Keratinocyte (primary cell): ENCODE measurements at regions not wholly inside any gene's neighbourhood (a gene's known extent, or its start where the extent isn't known, plus 50 kb on each side); places are given as distances from the start of the nearest gene placed in this dataset.

Experiments
- DNase-seq: peaks from one replicate; pipeline ENCODE4 v3.0.0-alpha.2; 2011; ENCODE audit warnings: low read depth, missing footprints, low spot score
- FAIRE-seq: peaks from 2 replicates; lab custom pipeline; 2011; peaks lifted over from hg19 to GRCh38; lab: Jason Lieb, UNC
- H2AFZ ChIP-seq: 2 replicates; pipeline ENCODE4 v1.6.0; 2012; ENCODE audit warnings: low read length, control low read depth, inconsistent platforms; ENCODE audit not compliant: control insufficient read depth
- H3K27ac ChIP-seq: 2 replicates; pipeline ENCODE4 v1.5.1; 2011; ENCODE audit warnings: low read length; ENCODE audit not compliant: control insufficient read depth, insufficient read depth
- H3K27me3 ChIP-seq: 3 replicates; pipeline ENCODE4 v1.6.0; 2011; ENCODE audit warnings: low read length; ENCODE audit not compliant: control insufficient read depth, insufficient read depth; ENCODE audit errors: extremely low read depth
- H3K36me3 ChIP-seq, 2 experiments: 2 replicates in 1 of 2; 3 replicates in 1 of 2; pipeline ENCODE4 v1.5.1; 2011; ENCODE audit warnings: low read length in 2 of 2, mild to moderate bottlenecking in 1 of 2; ENCODE audit not compliant: control insufficient read depth in 2 of 2, insufficient read depth in 2 of 2; ENCODE audit errors: extremely low read depth in 1 of 2
- H3K4me1 ChIP-seq: 3 replicates; pipeline ENCODE4 v1.5.1; 2011; ENCODE audit warnings: low read length; ENCODE audit not compliant: control insufficient read depth, insufficient read depth; ENCODE audit errors: extremely low read depth
- H3K4me2 ChIP-seq: 3 replicates; pipeline ENCODE4 v1.6.0; 2011; ENCODE audit warnings: low read depth, low read length; ENCODE audit not compliant: control insufficient read depth, insufficient read depth; ENCODE audit errors: extremely low read depth
- H3K4me3 ChIP-seq, 3 experiments: fragments of 200-600 bp in 1 of 3; sonication (generic) in 1 of 3; 2 replicates in 2 of 3; 3 replicates in 1 of 3; pipeline ENCODE4 v1.5.1; 2011 to 2016; ENCODE audit warnings: low read length in 3 of 3, mild to moderate bottlenecking in 3 of 3, control low read depth in 2 of 3, inconsistent platforms in 1 of 3, low read depth in 1 of 3, mixed read lengths in 1 of 3, mixed run types in 1 of 3, moderate library complexity in 1 of 3; ENCODE audit not compliant: control insufficient read depth in 2 of 3, insufficient read depth in 2 of 3; ENCODE audit errors: extremely low read depth in 1 of 3
- H3K79me2 ChIP-seq: 2 replicates; pipeline ENCODE4 v1.6.0; 2012; ENCODE audit warnings: low read length; ENCODE audit not compliant: control insufficient read depth, insufficient read depth
- H3K9ac ChIP-seq: 3 replicates; pipeline ENCODE4 v1.6.0; 2011; ENCODE audit warnings: low read length; ENCODE audit not compliant: control insufficient read depth, insufficient read depth; ENCODE audit errors: extremely low read depth
- H3K9me1 ChIP-seq: 3 replicates; pipeline ENCODE4 v1.6.0; 2011; ENCODE audit warnings: low read length; ENCODE audit not compliant: control insufficient read depth, insufficient read depth; ENCODE audit errors: extremely low read depth
- H3K9me3 ChIP-seq: 2 replicates; pipeline ENCODE4 v1.5.1; 2012; ENCODE audit warnings: low read depth, low read length; ENCODE audit not compliant: control insufficient read depth
- H4K20me1 ChIP-seq: 3 replicates; pipeline ENCODE4 v1.6.0; 2011; ENCODE audit warnings: low read length; ENCODE audit not compliant: control insufficient read depth, insufficient read depth; ENCODE audit errors: extremely low read depth
- CTCF ChIP-seq, 3 experiments: IDR thresholded peaks in 1 of 3; conservative IDR thresholded peaks in 1 of 3; optimal IDR thresholded peaks in 1 of 3; 2 replicates in 2 of 3; 3 replicates in 1 of 3; pipeline versions ENCODE3 to v1.5.1; 2011; ENCODE audit warnings: low read length in 3 of 3, mild to moderate bottlenecking in 3 of 3, moderate library complexity in 2 of 3, control low read depth in 1 of 3, inconsistent platforms in 1 of 3; ENCODE audit not compliant: insufficient read depth in 2 of 3; ENCODE audit errors: extremely low read depth in 1 of 3
- EZH2 ChIP-seq: IDR thresholded peaks from one replicate; pipeline ENCODE4 v1.6.1; 2012; ENCODE audit warnings: inconsistent platforms, mild to moderate bottlenecking, low read length, moderate library complexity
- dilution Hi-C: fragments of 300-500 bp; cut with MboI; formaldehyde crosslinking; loops from one replicate; pipeline ENCODE4 v1.7.0; 2020; ENCODE audit warnings: low sequenced_read_pairs; ENCODE audit not compliant: extremely low pct_ligation_motif_present

GRCh38 chr1:228857611-228858010, 122.3 kb downstream of the RHOU start:
- Histone ChIP-seq H3K4me2 (no peak overlapping the region), H3K79me2 (no peaks in the 10 kb centered on the region), H3K4me1 (peaks cover 12% of the 10 kb centered on the region), H3K9me1 (no peaks in the 10 kb centered on the region), H4K20me1 (no peaks in the 10 kb centered on the region), H3K9ac (no peak overlapping the region), H3K27me3 (peaks cover 6% of the 10 kb centered on the region), H3K9me3 (no peaks in the 10 kb centered on the region), H3K27ac (no peak overlapping the region), H3K4me3 (no peak overlapping the region), H3K36me3 (no peaks in the 10 kb centered on the region), H2AFZ (no peak overlapping the region)
- DNase-seq (no peak), FAIRE-seq (no peak)
- TF ChIP-seq EZH2: no peak
- no peak for TF ChIP-seq CTCF (optimal IDR thresholded peaks at IDR 0.05 in 1 of 3, IDR thresholded peaks at IDR 0.05 in 1 of 3, conservative IDR thresholded peaks at IDR 0.05 in 1 of 3; ENCODE audit: extremely low read depth in 1 of 3, insufficient read depth in 2 of 3, low read length in 3 of 3)
- dilution Hi-C loops: no loop called here

- H3K4me3 ChIP-seq: no peak overlapping the region
- H3K9ac ChIP-seq: no peak overlapping the region
- FAIRE-seq (peak; percentile 89), DNase-seq (peak; percentile 36)
- no peak overlapping the region for H3K4me2 ChIP-seq
- peaks cover 12% of the 10 kb centered on the region for H3K4me1 ChIP-seq
- peaks cover 15% of the 10 kb centered on the region for H3K27me3 ChIP-seq
- no peaks in the 10 kb centered on the region for H3K9me1 ChIP-seq
- no peak overlapping the region for H2AFZ ChIP-seq
- H3K27ac ChIP-seq: no peak overlapping the region
- no peaks in the 10 kb centered on the region for H3K79me2 ChIP-seq
- H3K9me3 ChIP-seq: no peaks in the 10 kb centered on the region
- dilution Hi-C loops: no loop called here
- TF ChIP-seq CTCF (optimal IDR thresholded peaks at IDR 0.05 in 1 of 3, IDR thresholded peaks at IDR 0.05 in 1 of 3, conservative IDR thresholded peaks at IDR 0.05 in 1 of 3; ENCODE audit: extremely low read depth in 1 of 3, insufficient read depth in 2 of 3, low read length in 3 of 3): no peak
- no peak for TF ChIP-seq EZH2
- H3K36me3 ChIP-seq: no peaks in the 10 kb centered on the region
- H4K20me1 ChIP-seq: no peaks in the 10 kb centered on the region
Observed at GRCh38 chr1:228860911-228861831, 125.9 kb downstream of the RHOU start.
